Lower lobe of right lung (tissue), 2 donors: ENCODE measurements at regions not wholly inside any gene's neighbourhood (a gene's known extent, or its start where the extent isn't known, plus 50 kb on each side); places are given as distances from the start of the nearest gene placed in this dataset.
"Not testable (repeated sequence)": the region's sequence is repeated elsewhere in the genome, so short reads cannot be mapped to it uniquely, and the experiment has no call there.

Source experiments
- ATAC-seq, 2 donors: fragments of 200-7000 bp; cut with Tn5 transposase; one replicate each; pipeline ENCODE4 v1.9.1; 2020 to 2022; ENCODE audit warnings: mild to moderate bottlenecking in 2 of 2, moderate library complexity in 2 of 2
- DNase-seq: peaks from one replicate; pipeline ENCODE4 v3.0.0-alpha.2; 2020
- H3K27ac ChIP-seq: fragments of 200-600 bp; one replicate; pipeline ENCODE4 v1.8.0; 2022
- H3K27me3 ChIP-seq: fragments of 200-600 bp; one replicate; pipeline ENCODE4 v1.8.0; 2022; ENCODE audit warnings: low read depth
- H3K36me3 ChIP-seq: fragments of 200-600 bp; one replicate; pipeline ENCODE4 v1.8.0; 2022; ENCODE audit warnings: mild to moderate bottlenecking
- H3K4me1 ChIP-seq: fragments of 200-600 bp; one replicate; pipeline ENCODE4 v1.8.0; 2022
- H3K4me3 ChIP-seq: fragments of 200-600 bp; one replicate; pipeline ENCODE4 v1.8.0; 2022; ENCODE audit warnings: mild to moderate bottlenecking
- H3K9me3 ChIP-seq: fragments of 200-600 bp; one replicate; pipeline ENCODE4 v1.8.0; 2022
- intact Hi-C: fragments of 100-400 bp; cut with DNase I; formaldehyde crosslinking; loops from one replicate; pipeline ENCODE4 v1.11.0; 2022
- TF ChIP-seq, protein P1 (sequence below): fragments of 200-600 bp; IDR thresholded peaks from one replicate; pipeline ENCODE4 v1.8.0; 2022; ENCODE audit warnings: antibody characterized with exemption, mild to moderate bottlenecking
- donor health status: DM: no; HTN: yes; CAD: no; lungs with severe emphysema.

DNA sequence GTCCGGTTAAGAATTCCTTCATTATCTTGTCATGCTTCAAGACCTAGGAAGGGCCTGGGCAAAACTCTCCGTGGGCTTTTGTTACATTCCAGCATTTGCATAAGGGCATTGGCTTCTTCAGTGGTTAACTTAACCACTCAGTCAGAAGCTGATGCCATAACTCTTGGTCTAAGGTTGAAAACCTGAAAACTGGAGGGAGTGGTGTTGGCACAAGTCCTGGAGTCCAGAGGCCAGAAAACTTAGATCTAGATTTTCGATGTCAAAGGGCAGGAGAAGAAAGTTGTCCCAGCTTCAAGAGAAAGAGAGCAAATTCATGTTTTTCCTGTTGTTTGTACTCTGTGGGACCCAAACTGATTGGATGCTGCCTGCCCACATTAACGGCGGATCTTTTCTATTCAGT, 86.6 kb upstream of the GC start:
- ATAC-seq (no peak), DNase-seq (no peak)
- H3K4me1 ChIP-seq: no peaks in the 10 kb centered on the region
- intact Hi-C loops: no loop called here
- H3K27ac ChIP-seq: no peak overlapping the region
- no peaks in the 10 kb centered on the region for H3K9me3 ChIP-seq
- no peaks in the 10 kb centered on the region for H3K36me3 ChIP-seq
- H3K27me3 ChIP-seq: no peaks in the 10 kb centered on the region
- no peak overlapping the region for H3K4me3 ChIP-seq
- TF ChIP-seq, protein P1, sequence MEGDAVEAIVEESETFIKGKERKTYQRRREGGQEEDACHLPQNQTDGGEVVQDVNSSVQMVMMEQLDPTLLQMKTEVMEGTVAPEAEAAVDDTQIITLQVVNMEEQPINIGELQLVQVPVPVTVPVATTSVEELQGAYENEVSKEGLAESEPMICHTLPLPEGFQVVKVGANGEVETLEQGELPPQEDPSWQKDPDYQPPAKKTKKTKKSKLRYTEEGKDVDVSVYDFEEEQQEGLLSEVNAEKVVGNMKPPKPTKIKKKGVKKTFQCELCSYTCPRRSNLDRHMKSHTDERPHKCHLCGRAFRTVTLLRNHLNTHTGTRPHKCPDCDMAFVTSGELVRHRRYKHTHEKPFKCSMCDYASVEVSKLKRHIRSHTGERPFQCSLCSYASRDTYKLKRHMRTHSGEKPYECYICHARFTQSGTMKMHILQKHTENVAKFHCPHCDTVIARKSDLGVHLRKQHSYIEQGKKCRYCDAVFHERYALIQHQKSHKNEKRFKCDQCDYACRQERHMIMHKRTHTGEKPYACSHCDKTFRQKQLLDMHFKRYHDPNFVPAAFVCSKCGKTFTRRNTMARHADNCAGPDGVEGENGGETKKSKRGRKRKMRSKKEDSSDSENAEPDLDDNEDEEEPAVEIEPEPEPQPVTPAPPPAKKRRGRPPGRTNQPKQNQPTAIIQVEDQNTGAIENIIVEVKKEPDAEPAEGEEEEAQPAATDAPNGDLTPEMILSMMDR: no peak

DNA sequence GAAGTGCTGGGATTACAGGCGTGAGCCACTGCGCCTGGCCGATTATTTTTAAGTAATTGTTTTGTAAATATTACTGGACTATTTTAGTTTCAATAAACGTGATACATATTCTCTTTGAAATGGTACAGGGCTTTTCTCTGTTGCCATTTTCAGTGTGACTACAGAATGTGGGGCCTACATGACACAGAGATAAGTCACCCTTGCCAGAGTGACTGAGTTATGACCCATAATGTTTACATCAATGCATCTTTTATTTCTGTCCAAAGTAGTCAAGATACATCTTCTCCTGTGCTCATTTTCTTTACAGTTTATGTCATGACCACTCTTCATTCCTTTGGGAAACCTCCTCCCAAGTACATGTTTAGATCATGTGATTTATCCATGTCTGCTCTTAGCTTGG, 88.3 kb upstream of the GC start:
- no peak overlapping the region for H3K4me3 ChIP-seq
- no peaks in the 10 kb centered on the region for H3K9me3 ChIP-seq
- no peak for ATAC-seq
- no peak for DNase-seq
- no peaks in the 10 kb centered on the region for H3K36me3 ChIP-seq
- H3K4me1 ChIP-seq: no peaks in the 10 kb centered on the region
- TF ChIP-seq, protein P1: no peak
- intact Hi-C loops: no loop called here
- no peaks in the 10 kb centered on the region for H3K27me3 ChIP-seq
- H3K27ac ChIP-seq: no peak overlapping the region

DNA sequence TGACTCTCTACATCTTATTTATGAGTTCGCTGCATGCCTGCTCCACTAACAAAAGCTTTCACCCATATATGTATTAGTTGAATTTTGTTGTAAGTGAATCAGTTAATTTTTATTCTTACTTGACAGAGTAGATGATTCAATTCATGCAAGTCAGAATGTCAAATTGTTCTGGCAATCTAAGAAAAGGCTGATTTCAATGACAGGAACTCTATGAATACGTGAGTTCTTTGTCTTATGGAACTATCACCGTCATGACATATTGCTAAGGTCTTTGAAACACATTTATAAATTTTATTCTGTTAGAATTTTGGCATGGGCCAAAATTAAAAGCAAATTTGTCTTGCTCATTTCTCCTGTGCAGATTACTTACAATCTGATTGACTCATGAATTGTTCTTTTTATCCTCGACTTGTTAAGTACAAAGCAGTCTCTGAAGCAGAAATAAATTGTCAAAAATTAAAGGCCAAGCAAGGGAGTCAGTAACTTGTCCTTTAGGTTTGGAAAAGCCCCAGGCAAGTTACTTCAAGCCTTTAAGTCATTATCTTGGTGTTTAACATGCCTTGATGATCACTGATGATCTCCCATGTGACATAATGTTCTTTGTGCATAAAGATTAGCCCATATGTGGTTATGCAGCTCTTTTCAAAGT, 89.0 kb upstream of the GC start:
- no peaks in the 10 kb centered on the region for H3K9me3 ChIP-seq
- no peak for DNase-seq
- no peaks in the 10 kb centered on the region for H3K27me3 ChIP-seq
- no peak for ATAC-seq
- intact Hi-C loops: no loop called here
- H3K4me1 ChIP-seq: no peaks in the 10 kb centered on the region
- no peak overlapping the region for H3K27ac ChIP-seq
- TF ChIP-seq, protein P1: no peak
- H3K36me3 ChIP-seq: no peaks in the 10 kb centered on the region
- H3K4me3 ChIP-seq: no peak overlapping the region

DNA sequence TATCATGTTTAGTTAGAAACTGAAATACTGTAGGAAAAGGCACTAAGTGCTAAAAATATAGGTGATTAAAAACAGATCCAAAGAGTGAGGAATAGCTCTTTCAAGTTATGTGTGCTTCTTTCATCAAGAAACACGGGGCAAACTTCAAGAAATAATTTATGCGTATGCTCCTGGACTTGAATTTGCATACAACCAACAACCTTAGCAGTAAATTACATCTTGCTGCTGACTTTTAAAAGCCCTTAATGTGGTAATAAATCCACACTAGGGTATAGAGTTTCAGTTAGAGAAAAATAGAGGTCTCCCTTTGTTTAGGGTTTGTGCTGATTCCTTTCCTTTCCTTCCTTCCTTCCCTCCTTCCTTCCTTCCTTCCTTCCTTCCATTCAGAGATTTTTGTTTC, 94.5 kb upstream of the GC start:
- Histone ChIP-seq H3K4me1 (no peaks in the 10 kb centered on the region), H3K27ac (no peak overlapping the region), H3K9me3 (no peaks in the 10 kb centered on the region), H3K4me3 (no peak overlapping the region), H3K27me3 (no peaks in the 10 kb centered on the region), H3K36me3 (no peaks in the 10 kb centered on the region)
- ATAC-seq (no peak), DNase-seq (no peak)
- intact Hi-C loops: no loop called here
- TF ChIP-seq, protein P1: no peak

DNA sequence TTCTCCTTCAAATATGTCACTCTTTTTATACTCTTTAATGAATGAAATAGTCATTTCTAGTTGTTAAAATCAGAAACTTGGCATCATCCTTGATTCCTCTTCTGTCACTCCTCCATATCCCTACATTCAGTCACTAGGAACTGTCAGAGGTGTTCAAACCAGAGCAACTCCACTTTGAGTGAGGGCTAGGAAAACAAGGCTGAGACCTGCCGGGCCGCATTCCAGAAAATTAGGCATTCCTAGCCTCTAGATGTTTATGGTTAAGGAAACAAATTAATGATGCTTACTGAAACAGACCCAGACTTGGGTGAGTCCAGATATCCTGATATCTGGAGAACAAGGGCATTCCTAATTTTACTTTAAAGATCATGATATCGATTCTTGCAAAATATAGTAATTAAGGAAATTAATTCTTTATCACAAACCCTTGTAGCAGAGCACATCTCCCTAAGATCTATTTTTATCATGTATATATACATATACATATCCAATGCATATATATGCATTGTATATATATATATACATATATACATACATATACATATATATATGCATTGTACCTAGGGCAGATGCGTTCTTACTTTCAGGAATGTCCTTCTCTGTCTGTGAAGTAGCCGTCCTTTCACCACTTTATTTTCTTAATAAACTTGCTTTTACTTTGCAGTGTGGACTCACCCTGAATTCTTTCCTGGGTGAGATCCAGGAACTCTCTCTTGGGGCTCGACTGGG, 98.4 kb upstream of the GC start:
- Histone ChIP-seq H3K36me3 (no peaks in the 10 kb centered on the region), H3K27ac (no peak overlapping the region), H3K4me1 (no peaks in the 10 kb centered on the region), H3K9me3 (no peaks in the 10 kb centered on the region), H3K27me3 (no peaks in the 10 kb centered on the region), H3K4me3 (no peak overlapping the region)
- DNase-seq (no peak), ATAC-seq (no peak)
- TF ChIP-seq, protein P1: no peak
- intact Hi-C loops: no loop called here

DNA sequence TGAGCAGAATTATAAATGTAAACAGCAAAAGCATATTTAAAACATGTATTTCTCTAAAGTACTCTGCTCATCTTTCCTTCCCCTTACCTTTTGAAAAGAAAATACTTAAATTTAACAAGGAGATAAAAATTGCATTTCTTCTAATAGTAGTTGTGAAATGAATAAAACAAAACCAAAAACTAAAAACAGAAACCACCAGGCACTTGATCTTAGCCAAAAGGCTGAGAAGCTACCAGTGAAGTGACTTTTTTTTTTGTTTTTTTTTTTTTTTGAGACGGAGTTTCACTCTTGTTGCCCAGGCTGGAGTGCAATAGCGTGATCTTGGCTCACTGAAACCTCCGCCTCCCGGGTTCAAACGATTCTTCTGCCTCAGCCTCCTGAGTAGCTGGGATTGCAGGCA, 116.5 kb upstream of the GC start:
- H3K4me1 ChIP-seq, H3K36me3 ChIP-seq, ATAC-seq, H3K4me3 ChIP-seq, DNase-seq, H3K27me3 ChIP-seq, intact Hi-C loops, H3K9me3 ChIP-seq, H3K27ac ChIP-seq: not testable (repeated sequence)

DNA sequence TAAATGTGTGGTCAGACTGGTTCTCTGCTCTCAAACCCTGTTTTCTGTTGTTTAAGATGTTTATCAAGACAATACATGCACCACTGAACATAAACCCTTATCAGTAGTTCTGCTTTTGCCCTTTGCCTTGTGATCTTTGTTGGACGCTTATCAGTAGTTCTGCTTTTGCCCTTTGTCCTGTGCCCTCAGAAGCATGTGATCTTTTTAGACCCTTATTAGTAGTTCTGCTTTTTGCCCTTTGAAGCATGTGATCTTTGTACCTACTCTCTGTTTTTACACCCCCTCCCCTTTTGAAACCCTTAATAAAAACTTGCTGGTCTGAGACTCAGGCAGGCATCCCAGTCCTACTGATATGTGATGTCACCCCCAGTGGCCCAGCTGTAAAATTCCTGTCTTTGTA, 121.7 kb upstream of the GC start:
- H3K9me3 ChIP-seq, H3K4me3 ChIP-seq, intact Hi-C loops, H3K36me3 ChIP-seq, ATAC-seq, H3K27me3 ChIP-seq, H3K27ac ChIP-seq, DNase-seq, H3K4me1 ChIP-seq: not testable (repeated sequence)
